HEK293T (cell line): ENCODE measurements at regions not wholly inside any gene's neighbourhood (a gene's known extent, or its start where the extent isn't known, plus 50 kb on each side); places are given as distances from the start of the nearest gene placed in this dataset.

ENCODE experiments used
- BHLHE40 ChIP-seq: fragments of 450-650 bp; IDR thresholded peaks from 2 replicates; pipeline ENCODE4 v1.6.1; 2016; ENCODE audit warnings: mild to moderate bottlenecking, moderate library complexity, borderline replicate concordance
- CTBP1 ChIP-seq: fragments of 450-650 bp; IDR thresholded peaks from 2 replicates; pipeline ENCODE4 v1.6.1; 2016; ENCODE audit warnings: borderline replicate concordance
- FOXM1 ChIP-seq: fragments of 450-650 bp; IDR thresholded peaks from 2 replicates; pipeline ENCODE4 v1.6.1; 2017; ENCODE audit warnings: mild to moderate bottlenecking, borderline replicate concordance
- HDGF ChIP-seq: fragments of 450-650 bp; IDR thresholded peaks from 2 replicates; pipeline ENCODE4 v1.6.1; 2017; ENCODE audit warnings: antibody characterized with exemption, borderline replicate concordance

GRCh38 chr3:1613962-1614361 lies 484.7 kb upstream of the CNTN4 start:
- no peak for TF ChIP-seq HDGF
- no peak for TF ChIP-seq BHLHE40
- TF ChIP-seq CTBP1, result no peak
- no peak for TF ChIP-seq FOXM1
